ENCODE measurements at regions not wholly inside any gene's neighbourhood (a gene's known extent, or its start where the extent isn't known, plus 50 kb on each side); places are given as distances from the start of the nearest gene placed in this dataset.

DNA sequence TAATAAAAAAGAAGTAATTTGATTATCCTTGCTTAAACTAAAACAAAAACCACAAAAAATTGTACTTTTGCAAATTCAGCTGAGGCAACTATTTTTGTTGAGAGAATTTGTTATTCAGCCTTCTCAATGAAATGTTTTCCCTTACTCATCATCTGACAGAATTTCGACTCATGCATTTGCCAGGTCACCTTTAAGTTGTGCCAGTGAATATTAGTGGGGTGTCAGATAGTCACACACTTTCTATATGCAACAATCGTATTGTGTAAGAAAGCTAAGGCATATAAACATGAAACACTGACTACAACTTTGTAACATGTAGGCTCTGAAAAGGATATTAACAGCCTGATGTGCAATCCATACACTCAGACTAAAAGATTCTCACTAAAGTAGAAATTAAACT, 1653.1 kb upstream of the SLC39A10 start:
- DNase-seq (ENCODE audit: low read depth in 6 of 9, low spot score in 9 of 9), result no peak
- H3K4me3 ChIP-seq (ENCODE audit: low read length in 2 of 2), result no peak overlapping the region
- H3K9me3 ChIP-seq (ENCODE audit: control insufficient read depth in 2 of 2, insufficient read depth in 1 of 2, low read length in 1 of 2), result peaks cover 0 to 4% of the 10 kb centered on the region in 2 donors
- WGBS, result 91% methylated on average over 2 of the region's 2 CpGs
- H3K27me3 ChIP-seq (ENCODE audit: control insufficient read depth in 2 of 2, insufficient read depth in 1 of 2, low read length in 1 of 2), result no peaks in the 10 kb centered on the region
- no peak overlapping the region for H3K27ac ChIP-seq (ENCODE audit: low read depth in 1 of 2, low read length in 1 of 2)
- no peaks in the 10 kb centered on the region for H3K36me3 ChIP-seq (ENCODE audit: control insufficient read depth in 2 of 2, insufficient read depth in 2 of 2, low read length in 1 of 2)
- H3K4me1 ChIP-seq (ENCODE audit: control insufficient read depth in 2 of 2, insufficient read depth in 2 of 2, low read length in 2 of 2), result no peaks in the 10 kb centered on the region

DNA sequence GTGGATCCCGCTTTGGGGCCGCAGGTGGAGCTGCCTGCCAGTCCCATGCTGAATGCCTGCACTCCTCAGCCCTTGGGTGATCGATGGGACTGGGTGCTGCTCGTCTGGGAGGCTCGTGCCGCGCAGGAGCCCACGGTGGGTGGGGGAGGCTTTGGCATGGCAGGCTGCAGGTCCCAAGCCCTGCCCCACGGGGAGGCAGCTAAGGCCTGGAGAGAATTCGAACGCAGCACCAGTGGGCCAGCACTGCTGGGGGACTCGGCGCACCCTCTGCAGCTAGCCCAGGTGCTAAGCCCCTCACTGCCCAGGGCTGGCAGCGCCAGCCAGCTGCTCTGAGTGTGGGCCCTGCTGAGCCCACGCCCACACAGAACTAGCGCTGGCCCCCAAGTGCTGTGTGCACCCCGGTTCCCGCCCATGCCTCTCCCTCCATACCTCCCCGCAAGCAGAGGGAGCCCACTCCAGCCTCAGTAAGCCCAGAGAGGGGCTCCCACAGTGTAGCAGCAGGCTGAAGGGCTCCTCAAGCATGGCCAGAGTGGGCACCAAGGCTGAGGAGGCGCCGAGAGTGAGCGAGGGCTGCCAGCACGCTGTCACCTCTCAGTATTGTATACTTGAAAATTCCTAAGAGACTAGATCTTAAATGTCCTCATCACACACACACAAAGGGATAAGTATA, 1654.2 kb upstream of the SLC39A10 start:
- no peaks in the 10 kb centered on the region for H3K36me3 ChIP-seq (ENCODE audit: control insufficient read depth in 2 of 2, insufficient read depth in 2 of 2, low read length in 1 of 2)
- H3K4me3 ChIP-seq (ENCODE audit: low read length in 2 of 2), result no peak overlapping the region
- no peak overlapping the region for H3K27ac ChIP-seq (ENCODE audit: low read depth in 1 of 2, low read length in 1 of 2)
- no peaks in the 10 kb centered on the region for H3K9me3 ChIP-seq (ENCODE audit: control insufficient read depth in 2 of 2, insufficient read depth in 1 of 2, low read length in 1 of 2)
- H3K4me1 ChIP-seq (ENCODE audit: control insufficient read depth in 2 of 2, insufficient read depth in 2 of 2, low read length in 2 of 2), result no peaks in the 10 kb centered on the region
- 88% methylated on average over 23 of the region's 23 CpGs for WGBS
- H3K27me3 ChIP-seq (ENCODE audit: control insufficient read depth in 2 of 2, insufficient read depth in 1 of 2, low read length in 1 of 2), result no peaks in the 10 kb centered on the region
- no peak for DNase-seq (ENCODE audit: low read depth in 6 of 9, low spot score in 9 of 9)

DNA sequence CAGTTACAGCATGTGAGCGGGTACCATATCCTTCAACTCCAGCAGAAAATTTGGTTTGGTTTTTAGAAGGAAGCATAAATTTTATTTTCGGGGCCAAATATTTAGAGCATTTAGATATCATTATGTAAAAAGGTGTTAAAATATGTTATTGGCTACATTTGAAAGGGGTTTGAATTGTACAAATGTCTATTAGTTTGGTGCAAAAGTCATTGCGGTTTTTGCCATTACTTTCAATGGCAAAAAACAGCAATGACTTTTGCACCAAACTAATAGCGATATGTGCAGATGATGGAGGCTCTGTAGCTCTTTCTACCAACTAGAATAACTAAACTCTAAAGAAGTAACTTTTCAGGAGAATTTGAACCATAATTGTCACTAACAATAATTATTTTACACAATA, 1666.2 kb upstream of the SLC39A10 start:
- no peak for DNase-seq (ENCODE audit: low read depth in 6 of 9, low spot score in 9 of 9)
- no peaks in the 10 kb centered on the region for H3K27me3 ChIP-seq (ENCODE audit: control insufficient read depth in 2 of 2, insufficient read depth in 1 of 2, low read length in 1 of 2)
- no peak overlapping the region for H3K27ac ChIP-seq (ENCODE audit: low read depth in 1 of 2, low read length in 1 of 2)
- no peaks in the 10 kb centered on the region for H3K4me1 ChIP-seq (ENCODE audit: control insufficient read depth in 2 of 2, insufficient read depth in 2 of 2, low read length in 2 of 2)
- 73% methylated on average over 4 of the region's 4 CpGs for WGBS
- H3K4me3 ChIP-seq (ENCODE audit: low read length in 2 of 2), result no peak overlapping the region
- H3K36me3 ChIP-seq (ENCODE audit: control insufficient read depth in 2 of 2, insufficient read depth in 2 of 2, low read length in 1 of 2), result no peaks in the 10 kb centered on the region
- no peaks in the 10 kb centered on the region for H3K9me3 ChIP-seq (ENCODE audit: control insufficient read depth in 2 of 2, insufficient read depth in 1 of 2, low read length in 1 of 2)

DNA sequence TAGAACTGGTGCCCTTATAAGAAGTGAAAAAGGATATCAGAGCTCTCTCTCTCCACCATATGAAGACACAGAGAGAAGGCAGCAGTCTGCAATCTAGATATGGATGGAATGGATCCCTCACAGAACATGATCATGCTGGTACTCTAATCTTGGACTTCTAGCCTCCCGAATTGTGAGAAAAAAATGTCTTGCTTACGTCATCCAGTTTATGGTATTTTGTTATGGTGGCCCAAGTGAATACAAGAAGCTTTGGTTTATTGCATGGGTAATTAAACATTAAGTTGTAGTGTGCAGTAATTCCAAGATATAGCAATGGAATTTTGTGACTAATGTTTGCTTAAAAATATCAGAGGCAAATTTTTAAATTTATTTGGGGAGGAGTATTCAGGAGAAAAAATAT, 1667.4 kb upstream of the SLC39A10 start:
- Histone ChIP-seq H3K36me3 (ENCODE audit: control insufficient read depth in 2 of 2, insufficient read depth in 2 of 2, low read length in 1 of 2) (no peaks in the 10 kb centered on the region), H3K9me3 (ENCODE audit: control insufficient read depth in 2 of 2, insufficient read depth in 1 of 2, low read length in 1 of 2) (no peaks in the 10 kb centered on the region), H3K4me3 (ENCODE audit: low read length in 2 of 2) (no peak overlapping the region), H3K27ac (ENCODE audit: low read depth in 1 of 2, low read length in 1 of 2) (no peak overlapping the region), H3K4me1 (ENCODE audit: control insufficient read depth in 2 of 2, insufficient read depth in 2 of 2, low read length in 2 of 2) (no peaks in the 10 kb centered on the region), H3K27me3 (ENCODE audit: control insufficient read depth in 2 of 2, insufficient read depth in 1 of 2, low read length in 1 of 2) (no peaks in the 10 kb centered on the region)
- 99% methylated on average over 2 of the region's 2 CpGs for WGBS
- no peak for DNase-seq (ENCODE audit: low read depth in 6 of 9, low spot score in 9 of 9)

DNA sequence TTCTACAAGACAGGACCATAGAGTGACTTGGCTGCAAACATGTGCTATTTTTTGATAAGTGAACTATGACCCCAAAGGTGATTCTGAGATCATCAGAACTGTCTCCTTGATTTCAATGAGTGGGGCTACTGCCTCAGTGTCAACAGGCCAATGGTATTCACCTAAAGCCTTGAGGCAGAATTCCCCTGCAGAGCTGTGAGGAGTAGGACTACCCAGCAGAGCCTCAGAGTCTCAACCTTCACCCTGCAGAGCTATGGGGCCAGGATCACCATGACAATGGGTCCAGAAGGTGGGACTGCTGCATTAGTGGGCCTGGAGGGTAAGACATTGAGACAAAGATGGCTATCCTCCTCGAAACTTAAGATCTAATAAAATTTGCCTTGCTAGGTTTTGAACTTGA, 1668.2 kb upstream of the SLC39A10 start:
- H3K9me3 ChIP-seq (ENCODE audit: control insufficient read depth in 2 of 2, insufficient read depth in 1 of 2, low read length in 1 of 2), result no peaks in the 10 kb centered on the region
- no peak overlapping the region for H3K27ac ChIP-seq (ENCODE audit: low read depth in 1 of 2, low read length in 1 of 2)
- WGBS, result 89% methylated on average over 1 of the region's 1 CpG
- no peak for DNase-seq (ENCODE audit: low read depth in 6 of 9, low spot score in 9 of 9)
- no peak overlapping the region for H3K4me3 ChIP-seq (ENCODE audit: low read length in 2 of 2)
- H3K36me3 ChIP-seq (ENCODE audit: control insufficient read depth in 2 of 2, insufficient read depth in 2 of 2, low read length in 1 of 2), result no peaks in the 10 kb centered on the region
- H3K4me1 ChIP-seq (ENCODE audit: control insufficient read depth in 2 of 2, insufficient read depth in 2 of 2, low read length in 2 of 2), result no peaks in the 10 kb centered on the region
- H3K27me3 ChIP-seq (ENCODE audit: control insufficient read depth in 2 of 2, insufficient read depth in 1 of 2, low read length in 1 of 2), result no peaks in the 10 kb centered on the region

DNA sequence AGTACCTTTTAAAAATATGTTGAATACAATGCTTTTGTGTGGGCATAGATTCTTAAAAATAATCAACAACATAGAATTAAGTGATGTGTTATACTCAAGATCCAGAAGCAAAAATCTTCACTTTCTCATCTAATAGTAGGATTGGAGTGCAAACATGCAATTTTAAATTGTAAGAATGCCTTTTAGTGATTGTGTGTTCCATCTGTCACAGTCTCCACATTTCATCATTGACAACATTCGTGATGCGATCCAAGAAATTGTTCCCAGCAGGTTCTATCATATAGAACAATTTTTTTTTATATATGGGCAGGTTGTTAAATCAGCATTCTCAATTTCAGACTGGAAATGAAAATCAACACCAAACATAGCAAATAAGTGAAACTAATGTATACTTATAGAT, 1671.8 kb upstream of the SLC39A10 start:
- no peak for DNase-seq (ENCODE audit: low read depth in 6 of 9, low spot score in 9 of 9)
- Histone ChIP-seq H3K9me3 (ENCODE audit: control insufficient read depth in 2 of 2, insufficient read depth in 1 of 2, low read length in 1 of 2) (no peaks in the 10 kb centered on the region), H3K27ac (ENCODE audit: low read depth in 1 of 2, low read length in 1 of 2) (no peak overlapping the region), H3K36me3 (ENCODE audit: control insufficient read depth in 2 of 2, insufficient read depth in 2 of 2, low read length in 1 of 2) (no peaks in the 10 kb centered on the region), H3K4me3 (ENCODE audit: low read length in 2 of 2) (no peak overlapping the region), H3K27me3 (ENCODE audit: control insufficient read depth in 2 of 2, insufficient read depth in 1 of 2, low read length in 1 of 2) (no peaks in the 10 kb centered on the region), H3K4me1 (ENCODE audit: control insufficient read depth in 2 of 2, insufficient read depth in 2 of 2, low read length in 2 of 2) (no peaks in the 10 kb centered on the region)
- WGBS, result 96% methylated on average over 2 of the region's 2 CpGs

DNA sequence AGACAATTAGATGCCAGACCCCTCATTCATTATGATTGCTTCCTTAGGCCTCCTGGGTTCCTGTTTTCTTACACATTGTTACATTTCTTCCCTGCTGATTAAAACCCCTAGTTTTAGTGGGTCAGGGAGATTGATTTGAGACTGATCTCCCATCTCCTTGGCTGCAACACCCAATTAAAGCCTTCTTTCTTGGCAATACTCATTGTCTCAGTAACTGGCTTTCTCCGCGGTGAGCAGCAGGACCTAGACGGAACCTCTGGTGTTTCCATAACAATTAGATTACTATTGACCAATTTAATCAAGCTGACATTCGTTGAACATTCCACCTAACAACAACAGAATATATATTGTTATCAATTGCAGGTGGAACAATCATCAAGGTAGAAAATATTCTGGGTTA, 1676.4 kb upstream of the SLC39A10 start:
- H3K36me3 ChIP-seq (ENCODE audit: control insufficient read depth in 2 of 2, insufficient read depth in 2 of 2, low read length in 1 of 2), result no peaks in the 10 kb centered on the region
- H3K4me3 ChIP-seq (ENCODE audit: low read length in 2 of 2), result no peak overlapping the region
- no peaks in the 10 kb centered on the region for H3K9me3 ChIP-seq (ENCODE audit: control insufficient read depth in 2 of 2, insufficient read depth in 1 of 2, low read length in 1 of 2)
- no peak for DNase-seq (ENCODE audit: low read depth in 6 of 9, low spot score in 9 of 9)
- H3K4me1 ChIP-seq (ENCODE audit: control insufficient read depth in 2 of 2, insufficient read depth in 2 of 2, low read length in 2 of 2), result no peaks in the 10 kb centered on the region
- no peak overlapping the region for H3K27ac ChIP-seq (ENCODE audit: low read depth in 1 of 2, low read length in 1 of 2)
- H3K27me3 ChIP-seq (ENCODE audit: control insufficient read depth in 2 of 2, insufficient read depth in 1 of 2, low read length in 1 of 2), result no peaks in the 10 kb centered on the region
- 90% methylated on average over 4 of the region's 4 CpGs for WGBS

DNA sequence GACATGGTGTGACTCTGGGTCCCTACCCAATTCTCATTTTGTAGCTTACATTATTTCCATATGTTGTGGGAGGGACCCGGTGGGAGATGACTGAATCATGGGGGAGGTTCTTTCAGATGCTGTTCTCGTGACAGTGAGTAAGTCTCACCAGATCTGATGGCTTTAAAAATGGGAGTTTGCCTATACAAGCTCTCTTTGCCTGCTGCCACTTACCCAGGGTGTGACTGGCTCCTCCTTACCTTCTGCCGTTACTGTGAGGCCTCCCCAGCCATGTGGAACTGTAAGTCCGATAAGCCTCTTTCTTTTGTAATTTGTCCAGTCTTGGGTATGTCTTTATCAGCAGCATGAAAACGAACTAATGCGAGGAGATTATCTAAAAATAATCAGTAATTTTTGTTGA, 1683.2 kb upstream of the SLC39A10 start:
- 95% methylated on average over 6 of the region's 6 CpGs for WGBS
- Histone ChIP-seq H3K27me3 (ENCODE audit: control insufficient read depth in 2 of 2, insufficient read depth in 1 of 2, low read length in 1 of 2) (no peaks in the 10 kb centered on the region), H3K27ac (ENCODE audit: low read depth in 1 of 2, low read length in 1 of 2) (no peak overlapping the region), H3K4me1 (ENCODE audit: control insufficient read depth in 2 of 2, insufficient read depth in 2 of 2, low read length in 2 of 2) (no peaks in the 10 kb centered on the region), H3K4me3 (ENCODE audit: low read length in 2 of 2) (no peak overlapping the region), H3K36me3 (ENCODE audit: control insufficient read depth in 2 of 2, insufficient read depth in 2 of 2, low read length in 1 of 2) (no peaks in the 10 kb centered on the region), H3K9me3 (ENCODE audit: control insufficient read depth in 2 of 2, insufficient read depth in 1 of 2, low read length in 1 of 2) (no peaks in the 10 kb centered on the region)
- DNase-seq (ENCODE audit: low read depth in 6 of 9, low spot score in 9 of 9), result no peak

DNA sequence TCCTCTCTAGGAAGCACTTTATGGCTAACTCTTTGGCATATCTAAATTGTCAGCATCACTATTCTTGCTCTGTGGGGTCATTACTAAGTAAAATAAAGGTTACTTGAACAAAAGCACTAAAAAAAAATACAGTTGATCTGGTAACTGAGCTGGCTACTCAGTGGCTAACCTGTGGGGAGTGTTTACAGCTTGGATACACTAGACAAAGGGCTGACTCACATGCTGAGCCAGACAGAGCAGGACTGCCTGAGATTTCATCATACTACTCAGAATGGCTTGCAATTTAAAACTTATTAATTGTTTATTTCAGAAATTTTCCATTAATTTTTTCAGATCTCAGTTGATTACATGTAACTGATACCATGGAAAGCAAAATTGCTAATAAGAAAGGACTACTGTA, 1690.4 kb upstream of the SLC39A10 start:
- Histone ChIP-seq H3K4me1 (ENCODE audit: control insufficient read depth in 2 of 2, insufficient read depth in 2 of 2, low read length in 2 of 2) (no peaks in the 10 kb centered on the region), H3K27ac (ENCODE audit: low read depth in 1 of 2, low read length in 1 of 2) (no peak overlapping the region), H3K27me3 (ENCODE audit: control insufficient read depth in 2 of 2, insufficient read depth in 1 of 2, low read length in 1 of 2) (no peaks in the 10 kb centered on the region), H3K4me3 (ENCODE audit: low read length in 2 of 2) (no peak overlapping the region), H3K36me3 (ENCODE audit: control insufficient read depth in 2 of 2, insufficient read depth in 2 of 2, low read length in 1 of 2) (no peaks in the 10 kb centered on the region), H3K9me3 (ENCODE audit: control insufficient read depth in 2 of 2, insufficient read depth in 1 of 2, low read length in 1 of 2) (no peaks in the 10 kb centered on the region)
- no peak for DNase-seq (ENCODE audit: low read depth in 6 of 9, low spot score in 9 of 9)

DNA sequence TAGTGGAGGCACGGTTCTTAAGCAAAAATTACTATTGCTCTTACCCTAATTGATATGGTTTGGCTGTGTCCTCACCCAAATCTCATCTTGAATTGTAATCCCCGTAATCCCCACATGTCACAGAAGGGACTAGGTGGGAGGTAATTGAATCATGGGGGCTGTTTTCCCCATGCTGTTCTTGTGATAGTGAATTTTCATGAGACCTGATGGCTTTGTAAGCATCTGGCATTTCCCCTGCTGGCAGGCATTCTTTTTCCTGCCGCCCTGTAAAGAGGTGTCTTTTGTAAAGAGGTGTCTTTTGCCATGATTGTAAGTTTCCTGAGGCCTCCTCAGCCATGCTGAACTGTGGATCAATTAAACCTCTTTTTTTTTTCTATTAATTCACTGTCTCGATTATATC, 1691.8 kb upstream of the SLC39A10 start:
- no peak overlapping the region for H3K27ac ChIP-seq (ENCODE audit: low read depth in 1 of 2, low read length in 1 of 2)
- H3K27me3 ChIP-seq (ENCODE audit: control insufficient read depth in 2 of 2, insufficient read depth in 1 of 2, low read length in 1 of 2), result no peaks in the 10 kb centered on the region
- no peaks in the 10 kb centered on the region for H3K9me3 ChIP-seq (ENCODE audit: control insufficient read depth in 2 of 2, insufficient read depth in 1 of 2, low read length in 1 of 2)
- WGBS, result 94% methylated on average over 4 of the region's 4 CpGs
- no peaks in the 10 kb centered on the region for H3K36me3 ChIP-seq (ENCODE audit: control insufficient read depth in 2 of 2, insufficient read depth in 2 of 2, low read length in 1 of 2)
- no peaks in the 10 kb centered on the region for H3K4me1 ChIP-seq (ENCODE audit: control insufficient read depth in 2 of 2, insufficient read depth in 2 of 2, low read length in 2 of 2)
- no peak for DNase-seq (ENCODE audit: low read depth in 6 of 9, low spot score in 9 of 9)
- H3K4me3 ChIP-seq (ENCODE audit: low read length in 2 of 2), result no peak overlapping the region

Measured in thymus (tissue), 11 donors.